ENCODE measurements at regions not wholly inside any gene's neighbourhood (a gene's known extent, or its start where the extent isn't known, plus 50 kb on each side); places are given as distances from the start of the nearest gene placed in this dataset.

GRCh38 chr12:84016956-84017355 lies 895.6 kb downstream of the SLC6A15 start:
- no peak overlapping the region for H3K9ac ChIP-seq
- H3K27me3 ChIP-seq = no peaks in the 10 kb centered on the region
- no peak overlapping the region for H3K27ac ChIP-seq
- H4K20me1 ChIP-seq = no peaks in the 10 kb centered on the region
- TF ChIP-seq Cebpa-rat (IDR thresholded peaks at IDR 0.05) = no peak
- no peaks in the 10 kb centered on the region for H3K36me3 ChIP-seq
- H3K4me2 ChIP-seq = no peak overlapping the region
- no peak overlapping the region for H3K4me3 ChIP-seq
- H3K9me3 ChIP-seq (replicated peaks in 1 of 11) = no peaks in the 10 kb centered on the region; a peak in 1 of 22 replicates
- no peaks in the 10 kb centered on the region for H3K4me1 ChIP-seq

GRCh38 chr12:83997423-83997822 lies 915.2 kb downstream of the SLC6A15 start:
- no peak overlapping the region for H3K27ac ChIP-seq
- no peaks in the 10 kb centered on the region for H3K36me3 ChIP-seq
- H3K4me3 ChIP-seq = no peak overlapping the region
- H3K27me3 ChIP-seq = no peaks in the 10 kb centered on the region
- no peaks in the 10 kb centered on the region for H3K9me3 ChIP-seq (replicated peaks in 1 of 11)
- no peaks in the 10 kb centered on the region for H4K20me1 ChIP-seq
- no peak overlapping the region for H3K9ac ChIP-seq
- no peak overlapping the region for H3K4me2 ChIP-seq
- no peaks in the 10 kb centered on the region for H3K4me1 ChIP-seq
- no peak for TF ChIP-seq Cebpa-rat (IDR thresholded peaks at IDR 0.05)

GRCh38 chr12:83996671-83997070 lies 915.9 kb downstream of the SLC6A15 start:
- no peaks in the 10 kb centered on the region for H4K20me1 ChIP-seq
- no peaks in the 10 kb centered on the region for H3K9me3 ChIP-seq (replicated peaks in 1 of 11)
- TF ChIP-seq Cebpa-rat (IDR thresholded peaks at IDR 0.05) = no peak

GRCh38 chr12:83985084-83985483 lies 927.5 kb downstream of the SLC6A15 start:
- no peak for TF ChIP-seq Cebpa-rat (IDR thresholded peaks at IDR 0.05)
- Histone ChIP-seq H3K27me3 (no peaks in the 10 kb centered on the region), H3K4me2 (no peak overlapping the region), H3K9ac (no peak overlapping the region), H4K20me1 (no peaks in the 10 kb centered on the region), H3K36me3 (no peaks in the 10 kb centered on the region), H3K4me3 (no peak overlapping the region), H3K9me3 (replicated peaks in 1 of 11) (no peaks in the 10 kb centered on the region), H3K4me1 (no peaks in the 10 kb centered on the region), H3K27ac (no peak overlapping the region)

More at GRCh38 chr12:83996671-83997070, 915.9 kb downstream of the SLC6A15 start:
- no peaks in the 10 kb centered on the region for H3K4me1 ChIP-seq
- H3K27me3 ChIP-seq = no peaks in the 10 kb centered on the region
- no peaks in the 10 kb centered on the region for H3K36me3 ChIP-seq
- H3K27ac ChIP-seq = no peak overlapping the region
- H3K4me2 ChIP-seq = no peak overlapping the region
- H3K9ac ChIP-seq = no peak overlapping the region
- no peak overlapping the region for H3K4me3 ChIP-seq

- no peak overlapping the region for H3K9ac ChIP-seq
- no peaks in the 10 kb centered on the region for H3K9me3 ChIP-seq (replicated peaks in 1 of 11)
- no peak for TF ChIP-seq Cebpa-rat (IDR thresholded peaks at IDR 0.05)
- H3K4me3 ChIP-seq = no peak overlapping the region
- no peaks in the 10 kb centered on the region for H3K27me3 ChIP-seq
- H3K4me2 ChIP-seq = no peak overlapping the region
- H4K20me1 ChIP-seq = no peaks in the 10 kb centered on the region
- H3K27ac ChIP-seq = no peak overlapping the region
- no peaks in the 10 kb centered on the region for H3K4me1 ChIP-seq
- no peaks in the 10 kb centered on the region for H3K36me3 ChIP-seq
Measured at GRCh38 chr12:83980398-83980797, 932.2 kb downstream of the SLC6A15 start.

GRCh38 chr12:83979785-83980184 lies 932.8 kb downstream of the SLC6A15 start:
- Histone ChIP-seq H4K20me1 (no peaks in the 10 kb centered on the region), H3K4me2 (no peak overlapping the region), H3K27ac (no peak overlapping the region), H3K4me3 (no peak overlapping the region), H3K9ac (no peak overlapping the region), H3K36me3 (no peaks in the 10 kb centered on the region), H3K9me3 (replicated peaks in 1 of 11) (no peaks in the 10 kb centered on the region), H3K27me3 (no peaks in the 10 kb centered on the region), H3K4me1 (no peaks in the 10 kb centered on the region)
- no peak for TF ChIP-seq Cebpa-rat (IDR thresholded peaks at IDR 0.05)

- H3K4me2 ChIP-seq = no peak overlapping the region
- H3K27me3 ChIP-seq = no peaks in the 10 kb centered on the region
- no peak overlapping the region for H3K9ac ChIP-seq
- H3K27ac ChIP-seq = no peak overlapping the region
- TF ChIP-seq Cebpa-rat (IDR thresholded peaks at IDR 0.05) = no peak
- H4K20me1 ChIP-seq = no peaks in the 10 kb centered on the region
- no peak overlapping the region for H3K4me3 ChIP-seq
- no peaks in the 10 kb centered on the region for H3K9me3 ChIP-seq (replicated peaks in 1 of 11)
- no peaks in the 10 kb centered on the region for H3K36me3 ChIP-seq
- H3K4me1 ChIP-seq = no peaks in the 10 kb centered on the region
Measured at GRCh38 chr12:83971781-83972180, 940.8 kb downstream of the SLC6A15 start.

- H3K27me3 ChIP-seq = no peaks in the 10 kb centered on the region
- TF ChIP-seq Cebpa-rat (IDR thresholded peaks at IDR 0.05) = no peak
- no peak overlapping the region for H3K4me3 ChIP-seq
- H3K4me1 ChIP-seq = no peaks in the 10 kb centered on the region
- H3K27ac ChIP-seq = no peak overlapping the region
- no peaks in the 10 kb centered on the region for H3K9me3 ChIP-seq (replicated peaks in 1 of 11)
- H4K20me1 ChIP-seq = no peaks in the 10 kb centered on the region
- H3K4me2 ChIP-seq = no peak overlapping the region
- no peak overlapping the region for H3K9ac ChIP-seq
- H3K36me3 ChIP-seq = no peaks in the 10 kb centered on the region
Measured at GRCh38 chr12:83960767-83961166, 951.8 kb downstream of the SLC6A15 start.

GRCh38 chr12:83958997-83959396 lies 953.6 kb downstream of the SLC6A15 start:
- Histone ChIP-seq H3K27ac (no peak overlapping the region), H3K9me3 (replicated peaks in 1 of 11) (no peaks in the 10 kb centered on the region), H3K4me1 (no peaks in the 10 kb centered on the region), H4K20me1 (no peaks in the 10 kb centered on the region), H3K36me3 (no peaks in the 10 kb centered on the region), H3K4me3 (no peak overlapping the region), H3K9ac (no peak overlapping the region), H3K27me3 (no peaks in the 10 kb centered on the region), H3K4me2 (no peak overlapping the region)
- no peak for TF ChIP-seq Cebpa-rat (IDR thresholded peaks at IDR 0.05)

GRCh38 chr12:83954956-83955601 lies 957.5 kb downstream of the SLC6A15 start:
- no peak overlapping the region for H3K4me2 ChIP-seq
- no peak overlapping the region for H3K27ac ChIP-seq
- no peaks in the 10 kb centered on the region for H3K27me3 ChIP-seq
- no peaks in the 10 kb centered on the region for H3K4me1 ChIP-seq
- H3K9me3 ChIP-seq (replicated peaks in 1 of 11) = peaks cover 0 to 4% (median 0%) of the 10 kb centered on the region in 11 experiments; a peak in 1 of 22 replicates
- H4K20me1 ChIP-seq = no peaks in the 10 kb centered on the region
- no peak for TF ChIP-seq Cebpa-rat (IDR thresholded peaks at IDR 0.05)
- H3K4me3 ChIP-seq = no peak overlapping the region
- H3K9ac ChIP-seq = no peak overlapping the region
- no peaks in the 10 kb centered on the region for H3K36me3 ChIP-seq
